ENCODE measurements at regions not wholly inside any gene's neighbourhood (a gene's known extent, or its start where the extent isn't known, plus 50 kb on each side); places are given as distances from the start of the nearest gene placed in this dataset.

- TF ChIP-seq POLR2AphosphoS5 (IDR thresholded peaks at IDR 0.05; ENCODE audit: low read depth, low read length) = no peak
- no peak for TF ChIP-seq CTCF (IDR thresholded peaks at IDR 0.05)
Observed at GRCh38 chr21:19621837-19622496, 1218.4 kb upstream of the TMPRSS15 start.
